ENCODE measurements at regions not wholly inside any gene's neighbourhood (a gene's known extent, or its start where the extent isn't known, plus 50 kb on each side); places are given as distances from the start of the nearest gene placed in this dataset.

- TF ChIP-seq CTCF (IDR thresholded peaks at IDR 0.05; ENCODE audit: poor library complexity, severe bottlenecking), result no peak
- no peak for TF ChIP-seq EP300 (conservative IDR thresholded peaks at IDR 0.05; ENCODE audit: poor library complexity, severe bottlenecking)
- no peak for TF ChIP-seq POLR2AphosphoS5 (IDR thresholded peaks at IDR 0.05)
- TF ChIP-seq REST (IDR thresholded peaks at IDR 0.05; ENCODE audit: borderline replicate concordance), result no peak
- no peak for TF ChIP-seq EZH2 (IDR thresholded peaks at IDR 0.05; ENCODE audit: borderline replicate concordance, insufficient read depth, low read length, poor library complexity, severe bottlenecking)
- TF ChIP-seq TAF1 (IDR thresholded peaks at IDR 0.05; ENCODE audit: low read depth), result no peak
- TF ChIP-seq MXI1 (conservative IDR thresholded peaks at IDR 0.05; ENCODE audit: poor library complexity, severe bottlenecking), result no peak
- TF ChIP-seq SMC3 (conservative IDR thresholded peaks at IDR 0.05; ENCODE audit: poor library complexity), result no peak
- no peak for TF ChIP-seq RAD21 (conservative IDR thresholded peaks at IDR 0.05)
These were observed 343.4 kb upstream of the USP9Y start for GRCh38 chrY:12357655-12358054.
